Effector memory CD8-positive, alpha-beta T cell (primary cell): ENCODE measurements at regions not wholly inside any gene's neighbourhood (a gene's known extent, or its start where the extent isn't known, plus 50 kb on each side); places are given as distances from the start of the nearest gene placed in this dataset.
"Not testable (repeated sequence)": the region's sequence is repeated elsewhere in the genome, so short reads cannot be mapped to it uniquely, and the experiment has no call there.

Source experiments
- ATAC-seq: fragments of 150-1000 bp; cut with Tn5 transposase; replicated peaks from 2 replicates; pipeline ENCODE4 v1.10.0; 2021; ENCODE audit warnings: mild to moderate bottlenecking, moderate library complexity
- DNase-seq, 3 experiments: peaks; one replicate each; pipeline ENCODE4 v3.0.0; 2021
- H3K27ac Mint-ChIP-seq, 2 donors: one replicate each; pipeline ENCODE4 v1.8.0; 2022; ENCODE audit warnings: mild to moderate bottlenecking in 2 of 2, mixed read lengths in 2 of 2, moderate library complexity in 2 of 2
- H3K27me3 Mint-ChIP-seq, 2 donors: one replicate each; pipeline ENCODE4 v1.8.0; 2022; ENCODE audit warnings: mixed read lengths in 2 of 2
- H3K36me3 Mint-ChIP-seq: one replicate; pipeline ENCODE4 v1.8.0; 2022; ENCODE audit warnings: mild to moderate bottlenecking, moderate library complexity, mixed read lengths; ENCODE audit not compliant: insufficient read depth
- H3K4me1 Mint-ChIP-seq, 2 donors: one replicate each; pipeline ENCODE4 v1.8.0; 2022; ENCODE audit warnings: low read depth in 2 of 2, mixed read lengths in 2 of 2
- H3K4me3 Mint-ChIP-seq, 2 donors: one replicate each; pipeline ENCODE4 v1.8.0; 2022; ENCODE audit warnings: mild to moderate bottlenecking in 2 of 2, mixed read lengths in 2 of 2, moderate library complexity in 2 of 2
- H3K9me3 Mint-ChIP-seq, 2 donors: one replicate each; pipeline ENCODE4 v1.8.0; 2022; ENCODE audit warnings: mixed read lengths in 2 of 2

- peaks cover 4 to 6% of the 10 kb centered on the region in 2 donors for H3K9me3 Mint-ChIP-seq
- no peak overlapping the region for H3K27ac Mint-ChIP-seq
- DNase-seq: no peak
- no peak overlapping the region for H3K4me3 Mint-ChIP-seq
- no peak for ATAC-seq
- no peaks in the 10 kb centered on the region for H3K36me3 Mint-ChIP-seq
- no peaks in the 10 kb centered on the region for H3K27me3 Mint-ChIP-seq
- H3K4me1 Mint-ChIP-seq: no peaks in the 10 kb centered on the region
Observed at GRCh38 chr13:80814541-80814940, 473.6 kb upstream of the SPRY2 start.

- not testable (repeated sequence) for H3K9me3 Mint-ChIP-seq, ATAC-seq, H3K4me3 Mint-ChIP-seq, DNase-seq, H3K4me1 Mint-ChIP-seq, H3K36me3 Mint-ChIP-seq, H3K27me3 Mint-ChIP-seq, H3K27ac Mint-ChIP-seq
Observed at GRCh38 chr13:80810294-80810693, 469.4 kb upstream of the SPRY2 start.

- ATAC-seq: no peak
- Mint-ChIP-seq H3K27ac (no peak overlapping the region), H3K27me3 (no peaks in the 10 kb centered on the region), H3K4me1 (no peaks in the 10 kb centered on the region), H3K36me3 (no peaks in the 10 kb centered on the region), H3K9me3 (no peaks in the 10 kb centered on the region), H3K4me3 (no peak overlapping the region)
- no peak for DNase-seq
Observed at GRCh38 chr13:80802946-80803345, 462.0 kb upstream of the SPRY2 start.

- Mint-ChIP-seq H3K27me3 (no peaks in the 10 kb centered on the region), H3K36me3 (no peaks in the 10 kb centered on the region), H3K27ac (no peak overlapping the region), H3K4me3 (no peak overlapping the region), H3K4me1 (no peaks in the 10 kb centered on the region), H3K9me3 (peaks cover 0 to 2% of the 10 kb centered on the region in 2 donors)
- DNase-seq (no peak), ATAC-seq (no peak)
Observed at GRCh38 chr13:80798576-80799133, 457.7 kb upstream of the SPRY2 start.

GRCh38 chr13:80787604-80788003 is 446.7 kb upstream of the SPRY2 start:
- Mint-ChIP-seq H3K36me3 (no peaks in the 10 kb centered on the region), H3K27ac (no peak overlapping the region), H3K27me3 (no peaks in the 10 kb centered on the region), H3K4me3 (no peak overlapping the region), H3K4me1 (no peaks in the 10 kb centered on the region), H3K9me3 (peaks cover 0 to 3% of the 10 kb centered on the region in 2 donors)
- DNase-seq (no peak), ATAC-seq (no peak)

GRCh38 chr13:80783926-80784565 is 443.1 kb upstream of the SPRY2 start:
- no peaks in the 10 kb centered on the region for H3K9me3 Mint-ChIP-seq
- H3K4me1 Mint-ChIP-seq: no peaks in the 10 kb centered on the region
- no peak overlapping the region for H3K27ac Mint-ChIP-seq
- DNase-seq (no peak), ATAC-seq (no peak)
- H3K36me3 Mint-ChIP-seq: no peaks in the 10 kb centered on the region
- no peaks in the 10 kb centered on the region for H3K27me3 Mint-ChIP-seq
- H3K4me3 Mint-ChIP-seq: no peak overlapping the region

GRCh38 chr13:80782441-80782840 is 441.5 kb upstream of the SPRY2 start:
- no peak overlapping the region for H3K27ac Mint-ChIP-seq
- no peak overlapping the region for H3K4me3 Mint-ChIP-seq
- no peaks in the 10 kb centered on the region for H3K27me3 Mint-ChIP-seq
- H3K4me1 Mint-ChIP-seq: no peaks in the 10 kb centered on the region
- ATAC-seq (no peak), DNase-seq (no peak)
- no peaks in the 10 kb centered on the region for H3K9me3 Mint-ChIP-seq
- H3K36me3 Mint-ChIP-seq: no peaks in the 10 kb centered on the region

GRCh38 chr13:80778297-80778696 is 437.4 kb upstream of the SPRY2 start:
- Mint-ChIP-seq H3K4me1 (no peaks in the 10 kb centered on the region), H3K4me3 (no peak overlapping the region), H3K27me3 (no peaks in the 10 kb centered on the region), H3K27ac (no peak overlapping the region), H3K36me3 (no peaks in the 10 kb centered on the region), H3K9me3 (no peaks in the 10 kb centered on the region)
- DNase-seq: no peak
- ATAC-seq: no peak

GRCh38 chr13:80757694-80758093 is 416.8 kb upstream of the SPRY2 start:
- Mint-ChIP-seq H3K27ac (no peak overlapping the region), H3K9me3 (peaks cover 0 to 4% of the 10 kb centered on the region in 2 donors), H3K27me3 (no peaks in the 10 kb centered on the region), H3K36me3 (no peaks in the 10 kb centered on the region), H3K4me3 (no peak overlapping the region), H3K4me1 (no peaks in the 10 kb centered on the region)
- DNase-seq (no peak), ATAC-seq (no peak)

- ATAC-seq (no peak), DNase-seq (no peak)
- Mint-ChIP-seq H3K27ac (no peak overlapping the region), H3K9me3 (peaks cover 0 to 8% of the 10 kb centered on the region in 2 donors), H3K4me1 (no peaks in the 10 kb centered on the region), H3K27me3 (no peaks in the 10 kb centered on the region), H3K36me3 (no peaks in the 10 kb centered on the region), H3K4me3 (no peak overlapping the region)
Observed at GRCh38 chr13:80755910-80756309, 415.0 kb upstream of the SPRY2 start.

GRCh38 chr13:80754441-80754840 is 413.5 kb upstream of the SPRY2 start:
- no peaks in the 10 kb centered on the region for H3K4me1 Mint-ChIP-seq
- no peaks in the 10 kb centered on the region for H3K27me3 Mint-ChIP-seq
- ATAC-seq: no peak
- DNase-seq: no peak
- no peaks in the 10 kb centered on the region for H3K36me3 Mint-ChIP-seq
- H3K27ac Mint-ChIP-seq: no peak overlapping the region
- H3K4me3 Mint-ChIP-seq: no peak overlapping the region
- H3K9me3 Mint-ChIP-seq: peaks cover 0 to 7% of the 10 kb centered on the region in 2 donors

GRCh38 chr13:80753866-80754265 is 412.9 kb upstream of the SPRY2 start:
- no peak for ATAC-seq
- no peak for DNase-seq
- Mint-ChIP-seq H3K4me3 (no peak overlapping the region), H3K27ac (no peak overlapping the region), H3K36me3 (no peaks in the 10 kb centered on the region), H3K4me1 (no peaks in the 10 kb centered on the region), H3K27me3 (no peaks in the 10 kb centered on the region), H3K9me3 (peaks cover 0 to 7% of the 10 kb centered on the region in 2 donors)

- Mint-ChIP-seq H3K9me3 (peaks cover 0 to 7% of the 10 kb centered on the region in 2 donors), H3K27me3 (no peaks in the 10 kb centered on the region), H3K27ac (no peak overlapping the region), H3K4me3 (no peak overlapping the region), H3K36me3 (no peaks in the 10 kb centered on the region), H3K4me1 (no peaks in the 10 kb centered on the region)
- ATAC-seq (no peak), DNase-seq (no peak)
Observed at GRCh38 chr13:80751854-80752253, 410.9 kb upstream of the SPRY2 start.

GRCh38 chr13:80744147-80744914 is 403.4 kb upstream of the SPRY2 start:
- no peaks in the 10 kb centered on the region for H3K36me3 Mint-ChIP-seq
- ATAC-seq: no peak
- no peaks in the 10 kb centered on the region for H3K9me3 Mint-ChIP-seq
- H3K27ac Mint-ChIP-seq: no peak overlapping the region
- no peaks in the 10 kb centered on the region for H3K4me1 Mint-ChIP-seq
- no peak for DNase-seq
- H3K27me3 Mint-ChIP-seq: no peaks in the 10 kb centered on the region
- no peak overlapping the region for H3K4me3 Mint-ChIP-seq
